ENCODE measurements at regions not wholly inside any gene's neighbourhood (a gene's known extent, or its start where the extent isn't known, plus 50 kb on each side); places are given as distances from the start of the nearest gene placed in this dataset.

GRCh38 chr12:93946542-93947150, 201.7 kb upstream of the PLXNC1 start:
- H3K4me1 Mint-ChIP-seq: peaks cover 4% of the 10 kb centered on the region; the same call in 2 of the 3 replicates
- no peaks in the 10 kb centered on the region for H3K79me2 ChIP-seq (replicated peaks; ENCODE audit: insufficient read depth)
- no peak overlapping the region for H3K27ac ChIP-seq (ENCODE audit: low read depth)
- no peaks in the 10 kb centered on the region for H3K36me3 Mint-ChIP-seq (ENCODE audit: low read depth)
- no peak for TF ChIP-seq ZNF462 (CRISPR knock-in tag; IDR thresholded peaks at IDR 0.05)
- TF ChIP-seq REST (IDR thresholded peaks at IDR 0.05; ENCODE audit: unreplicated experiment): no peak
- no peak for TF ChIP-seq POLR2AphosphoS5 (IDR thresholded peaks at IDR 0.05; ENCODE audit: low read depth)
- TF ChIP-seq ZNF114 (CRISPR knock-in tag; IDR thresholded peaks at IDR 0.05): no peak
- TF ChIP-seq JUNB (IDR thresholded peaks at IDR 0.05; ENCODE audit: unreplicated experiment): no peak
- no peak for TF ChIP-seq CTCF (conservative IDR thresholded peaks at IDR 0.05; ENCODE audit: low read depth in 2 of 2)
- TF ChIP-seq EZH2phosphoT487 (IDR thresholded peaks at IDR 0.05; ENCODE audit: unreplicated experiment): no peak
- TF ChIP-seq ZNF331 (CRISPR knock-in tag; IDR thresholded peaks at IDR 0.05; ENCODE audit: low read depth): no peak
- TF ChIP-seq STAT1 (IDR thresholded peaks at IDR 0.05; ENCODE audit: unreplicated experiment): no peak
- no peak for TF ChIP-seq NANOG (IDR thresholded peaks at IDR 0.05; ENCODE audit: borderline replicate concordance)
- no peak for TF ChIP-seq ETS1 (IDR thresholded peaks at IDR 0.05)
- no peak for TF ChIP-seq CREB1 (CRISPR knock-in tag; IDR thresholded peaks at IDR 0.05; ENCODE audit: low read depth)
- no peak for TF ChIP-seq EZH2 (IDR thresholded peaks at IDR 0.05; ENCODE audit: low read depth, unreplicated experiment)
- no peak overlapping the region for H3K4me2 ChIP-seq
- no peaks in the 10 kb centered on the region for H3F3A ChIP-seq (replicated peaks; ENCODE audit: low read depth)
- no peaks in the 10 kb centered on the region for H3K4me1 ChIP-seq (ENCODE audit: insufficient read depth)
- no peaks in the 10 kb centered on the region for H3K36me3 ChIP-seq (ENCODE audit: insufficient read depth)
- peaks cover 21% of the 10 kb centered on the region for H3K9me2 ChIP-seq (ENCODE audit: insufficient read depth)
- no peak overlapping the region for H3K4me3 Mint-ChIP-seq
- peaks cover 2% of the 10 kb centered on the region for H3K27me3 Mint-ChIP-seq (ENCODE audit: insufficient read depth, low read depth, poor library complexity)
- peaks cover 5% of the 10 kb centered on the region for H3K9me3 Mint-ChIP-seq
- no peak overlapping the region for H3K27ac Mint-ChIP-seq
- H3K27me3 ChIP-seq (ENCODE audit: insufficient read depth): no peaks in the 10 kb centered on the region
- H4K20me1 ChIP-seq (replicated peaks; ENCODE audit: insufficient read depth): no peaks in the 10 kb centered on the region
- H3K4me3 ChIP-seq: no peak overlapping the region
- DNase-seq (ENCODE audit: low spot score) (no peak), ATAC-seq (no peak)
- H2AFZ ChIP-seq: no peak overlapping the region

Measured in GM23338 (cell line).